NCI-H2029 (cell line): ENCODE measurements at regions not wholly inside any gene's neighbourhood (a gene's known extent, or its start where the extent isn't known, plus 50 kb on each side); places are given as distances from the start of the nearest gene placed in this dataset.

Source experiments
- DNase-seq: peaks from one replicate; lab custom pipeline; 2025; lab: John Stamatoyannopoulos, UW

DNA sequence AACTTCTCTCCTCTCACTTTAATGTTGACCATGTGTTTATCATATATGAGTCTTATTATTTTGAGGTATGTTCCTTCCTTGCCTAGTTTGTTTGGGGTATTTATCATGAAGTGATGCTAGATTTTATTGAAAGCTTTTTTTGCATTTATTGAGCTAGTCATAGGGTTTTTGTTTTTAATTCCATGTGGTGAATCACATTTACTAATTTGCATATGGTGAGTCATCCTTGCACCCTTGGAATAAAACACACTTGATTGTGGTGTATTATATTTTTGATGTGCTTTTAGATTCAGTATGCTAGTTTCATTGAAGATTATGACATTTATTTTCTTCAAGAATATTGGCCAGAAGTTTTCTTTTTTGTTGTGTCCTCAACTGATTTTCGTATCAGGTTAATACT lies 464.6 kb downstream of the PCDH18 start:
- DNase-seq: no peak

DNA sequence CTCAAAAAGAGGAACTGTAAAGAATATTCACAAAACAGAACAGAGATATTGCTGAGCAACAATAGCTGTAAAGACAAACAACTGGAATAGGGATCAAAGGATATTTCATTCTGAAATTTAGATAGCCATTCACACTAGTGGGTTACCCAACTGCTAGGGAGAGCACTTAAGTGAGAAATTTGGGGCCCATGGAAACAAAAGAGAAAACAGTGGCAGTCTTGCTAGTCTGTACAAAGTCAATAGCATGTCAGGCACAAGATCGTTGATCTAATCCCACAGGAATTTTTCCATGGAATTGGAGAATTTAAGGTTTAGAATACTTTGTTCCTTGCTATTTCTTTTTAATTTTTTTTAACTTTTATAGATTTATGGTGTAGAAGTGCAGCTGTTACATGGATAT lies 467.0 kb downstream of the PCDH18 start:
- no peak for DNase-seq

DNA sequence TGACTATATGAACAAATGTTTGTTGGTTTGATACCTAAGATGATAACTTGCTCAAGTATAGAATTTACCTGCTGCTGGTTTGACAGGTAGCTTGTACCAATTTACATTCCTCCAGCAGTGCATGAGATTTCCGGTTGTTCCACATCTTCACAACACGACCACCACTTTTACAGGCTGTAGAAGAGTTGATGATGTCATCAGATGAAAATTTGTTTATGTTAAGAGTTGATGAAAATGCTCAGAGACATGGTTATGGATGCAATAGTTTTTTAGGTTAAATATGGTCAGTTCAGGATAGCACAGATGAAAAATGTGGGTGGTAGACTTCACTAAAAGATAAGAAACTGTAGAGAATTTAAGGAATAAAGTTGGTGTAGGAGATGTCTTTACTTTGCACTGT lies 468.3 kb downstream of the PCDH18 start:
- no peak for DNase-seq

DNA sequence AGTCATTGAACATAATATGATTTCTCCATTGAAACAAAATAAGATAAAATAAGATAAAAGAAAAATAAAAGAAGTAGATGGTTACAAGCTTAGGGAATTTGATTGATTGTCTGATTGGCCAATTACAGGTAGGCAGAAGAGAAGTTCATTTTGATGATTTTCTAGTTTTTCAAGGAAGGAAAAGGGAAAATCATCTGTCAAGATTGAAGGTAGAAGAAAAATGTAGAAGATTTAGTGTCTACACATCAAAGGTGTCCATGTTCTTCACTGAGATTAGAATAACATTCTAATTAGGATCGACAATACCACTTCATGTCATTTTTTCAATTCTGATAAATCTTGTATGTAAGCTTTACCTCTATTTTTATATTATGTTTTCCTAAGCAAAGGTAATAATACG lies 489.1 kb downstream of the PCDH18 start:
- DNase-seq: no peak

DNA sequence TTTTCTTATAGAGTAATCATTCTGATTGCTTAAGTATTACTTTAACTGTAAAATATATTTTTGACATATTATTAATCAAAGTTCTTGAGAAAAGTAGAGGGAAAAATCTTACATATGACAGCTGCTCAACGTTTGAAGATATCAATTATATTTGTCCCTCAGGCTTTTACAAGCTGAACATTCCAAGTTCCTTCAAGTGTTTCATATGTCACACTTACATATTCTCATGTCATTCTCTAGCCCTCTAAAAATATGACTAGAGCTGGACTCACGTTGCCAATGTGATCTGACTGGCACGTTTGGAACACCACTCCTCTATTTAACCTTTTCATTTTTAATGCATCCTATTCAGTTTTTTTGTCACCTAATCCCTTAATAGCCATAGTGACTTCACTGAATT lies 492.9 kb downstream of the PCDH18 start:
- DNase-seq: no peak

DNA sequence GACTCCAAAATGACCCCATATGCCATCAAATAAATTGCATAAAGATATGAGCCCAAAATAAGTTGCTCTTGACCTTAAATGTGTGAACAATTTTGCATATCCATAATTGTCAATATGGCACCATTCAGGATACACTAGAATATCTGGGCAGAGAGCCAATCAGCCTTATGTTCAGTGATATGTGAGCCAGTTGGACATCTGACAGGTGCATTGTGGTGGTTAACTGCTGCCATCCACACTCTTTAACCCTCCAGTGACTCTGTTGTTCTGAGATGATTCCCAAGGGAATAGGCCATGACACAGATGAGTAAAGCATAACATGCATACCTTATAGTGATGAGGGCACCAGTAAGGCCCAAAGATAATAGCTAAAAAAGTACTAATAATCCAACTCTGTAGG lies 500.1 kb downstream of the PCDH18 start:
- peak; percentile 86 for DNase-seq

DNA sequence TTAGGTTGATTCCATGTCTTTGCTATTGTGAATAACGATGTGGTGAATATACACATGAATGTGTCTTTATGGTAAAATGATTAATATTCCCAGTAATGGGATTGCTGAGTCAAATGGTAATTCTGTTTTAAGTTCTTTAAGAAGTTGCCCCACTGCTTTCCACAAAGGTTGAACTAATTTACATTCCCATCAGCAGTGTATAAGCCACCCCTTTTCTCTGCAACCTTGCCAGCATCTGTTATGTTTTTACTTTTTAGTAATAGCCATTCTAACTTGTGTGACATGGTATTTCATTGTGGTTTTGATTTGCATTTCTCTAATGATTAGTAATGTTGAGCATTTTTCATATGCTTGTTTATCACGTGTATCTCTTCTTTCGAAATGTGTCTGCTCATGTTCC lies 503.3 kb downstream of the PCDH18 start:
- DNase-seq: no peak

DNA sequence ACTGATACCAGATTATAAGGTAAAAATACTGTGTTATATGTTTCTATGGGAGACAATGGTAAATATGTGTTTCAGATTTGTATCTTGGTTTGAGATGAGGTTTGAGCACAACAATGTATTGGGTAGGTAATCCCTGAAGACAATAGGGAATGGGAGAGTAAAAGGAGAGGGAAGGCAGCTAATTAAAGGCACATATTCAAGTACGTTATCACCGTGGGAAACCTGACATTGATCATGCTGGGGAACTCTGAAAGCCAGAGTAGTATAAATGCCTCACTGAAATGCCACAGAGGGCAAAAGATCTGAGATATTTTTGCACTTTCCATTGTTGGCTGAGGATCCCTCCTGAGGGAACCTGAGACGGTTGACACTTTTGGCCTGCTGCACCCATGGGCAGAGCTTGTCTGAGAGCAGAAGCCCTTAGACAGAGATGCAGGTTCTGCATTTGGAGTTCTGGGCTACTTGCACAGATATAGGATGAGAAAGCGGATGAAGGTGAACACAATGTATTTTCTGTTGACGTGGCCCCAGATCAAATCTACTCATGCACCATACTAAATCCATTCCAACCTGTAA lies 506.7 kb downstream of the PCDH18 start:
- DNase-seq: no peak

DNA sequence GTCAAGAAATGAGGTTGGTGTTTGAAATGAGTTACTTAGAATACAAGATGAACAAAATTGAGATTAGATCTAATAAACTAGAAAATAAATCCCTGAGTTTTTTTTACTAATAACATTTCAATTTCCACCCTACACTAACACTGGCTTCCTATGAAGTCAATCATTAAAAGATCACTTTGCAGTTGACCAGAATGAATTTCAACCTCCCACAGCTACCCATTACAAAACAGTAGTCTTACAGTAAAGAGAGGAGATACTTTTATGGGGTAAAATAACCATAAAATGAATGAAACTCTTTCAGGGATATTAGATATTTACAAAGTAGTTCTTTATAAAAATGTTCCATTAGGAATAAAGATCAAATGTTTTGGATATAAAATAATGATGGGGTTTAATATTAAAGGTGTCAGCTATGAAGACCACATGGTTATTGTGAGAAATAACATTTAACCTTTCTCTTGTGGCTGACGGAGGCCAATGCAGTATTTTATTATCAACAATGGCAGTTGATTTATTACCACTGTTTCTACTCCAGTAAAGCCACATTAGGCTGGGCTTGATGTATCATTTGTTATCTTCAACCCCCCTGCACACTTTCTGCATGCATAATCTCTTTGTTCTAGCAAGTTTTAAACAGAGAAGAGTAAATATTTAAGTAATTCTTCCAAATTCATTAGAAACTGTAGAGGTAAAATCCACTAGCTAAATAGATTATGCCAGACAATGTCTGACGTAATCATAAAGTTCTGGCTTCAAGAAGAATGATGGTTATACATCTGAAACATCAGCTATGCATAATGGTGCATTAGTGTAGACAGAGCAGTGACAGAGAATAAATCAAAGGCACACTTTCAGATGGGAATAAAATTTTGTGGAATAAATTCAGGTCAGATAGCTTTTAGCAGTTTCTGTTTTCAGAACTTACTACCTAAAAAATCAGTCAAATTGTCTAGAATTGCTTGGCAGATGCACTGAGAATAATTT lies 516.6 kb downstream of the PCDH18 start:
- no peak for DNase-seq

DNA sequence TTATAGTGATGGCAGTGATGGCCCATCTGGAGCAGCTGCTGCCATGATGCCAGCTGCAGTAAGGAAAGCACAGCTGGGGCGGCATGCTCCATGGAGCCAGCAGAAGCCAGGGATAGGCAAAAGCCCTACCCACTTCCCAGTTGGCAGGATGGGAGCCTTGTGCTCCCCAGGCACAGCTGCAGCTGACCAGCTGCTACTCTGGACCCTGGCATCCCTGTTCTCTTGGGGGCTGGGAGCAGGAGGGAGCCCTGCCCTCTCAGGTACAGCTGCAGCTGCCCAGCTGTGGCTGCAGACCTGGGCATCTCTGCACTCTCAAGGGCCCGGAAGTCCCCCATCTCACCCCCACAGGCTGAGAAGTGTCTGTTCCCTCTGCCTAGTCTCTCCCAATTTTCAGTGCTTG lies 531.9 kb downstream of the PCDH18 start:
- DNase-seq: no peak

DNA sequence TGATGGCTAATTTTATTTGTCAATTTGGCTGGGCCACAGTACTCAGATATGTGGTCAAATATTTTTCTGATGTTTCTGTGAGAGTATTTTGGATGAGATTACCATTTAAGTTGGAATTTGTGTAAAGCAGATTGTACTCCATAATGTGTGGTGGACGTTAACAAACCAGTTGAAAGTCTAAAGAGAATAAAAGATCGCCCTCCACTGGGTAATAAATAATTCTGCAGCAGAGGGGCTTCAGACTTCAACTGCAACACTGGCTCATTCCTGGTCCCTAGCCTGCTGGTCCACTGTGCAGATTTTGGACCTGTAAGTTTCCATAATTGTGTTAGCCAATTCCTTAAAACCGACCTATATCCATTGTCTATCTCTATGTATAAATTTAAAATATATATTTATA lies 540.3 kb downstream of the PCDH18 start:
- no peak for DNase-seq

DNA sequence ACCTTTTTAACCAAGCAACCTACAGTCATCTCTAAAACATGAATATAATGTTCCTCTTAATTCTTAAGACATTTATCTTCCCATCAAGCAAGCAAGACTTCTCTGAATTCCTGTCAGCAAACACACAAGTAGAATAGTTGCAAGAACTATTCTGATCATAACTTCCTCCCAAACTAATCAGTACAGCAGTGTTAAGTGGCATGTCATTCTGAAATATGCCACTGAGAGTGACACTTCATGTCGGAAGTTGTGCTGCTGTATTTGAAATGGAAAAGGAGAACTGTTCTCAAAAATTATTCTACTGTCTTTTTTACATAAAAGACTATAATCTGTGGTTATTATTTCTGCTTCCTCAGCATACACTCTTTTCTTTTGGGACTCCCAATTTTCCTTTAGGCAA lies 546.6 kb downstream of the PCDH18 start:
- no peak for DNase-seq

DNA sequence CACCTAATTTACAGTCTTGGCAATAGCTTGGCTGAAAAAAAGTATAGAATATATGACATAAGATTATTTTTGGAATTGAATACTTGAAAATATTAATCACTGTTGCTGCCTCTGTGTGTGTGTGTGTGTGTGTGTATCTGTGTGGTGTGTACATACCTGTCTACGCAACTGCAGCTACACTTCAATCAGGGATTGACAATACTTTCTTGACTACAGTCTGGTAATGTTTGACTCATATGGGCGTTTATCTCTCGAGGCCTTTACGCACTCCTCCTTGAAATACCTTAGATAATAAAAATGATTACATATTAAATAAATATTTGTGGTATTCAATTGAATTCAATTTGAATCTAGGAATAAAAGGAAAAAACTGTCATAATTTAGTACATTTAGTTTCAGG lies 565.2 kb downstream of the PCDH18 start:
- no peak for DNase-seq

DNA sequence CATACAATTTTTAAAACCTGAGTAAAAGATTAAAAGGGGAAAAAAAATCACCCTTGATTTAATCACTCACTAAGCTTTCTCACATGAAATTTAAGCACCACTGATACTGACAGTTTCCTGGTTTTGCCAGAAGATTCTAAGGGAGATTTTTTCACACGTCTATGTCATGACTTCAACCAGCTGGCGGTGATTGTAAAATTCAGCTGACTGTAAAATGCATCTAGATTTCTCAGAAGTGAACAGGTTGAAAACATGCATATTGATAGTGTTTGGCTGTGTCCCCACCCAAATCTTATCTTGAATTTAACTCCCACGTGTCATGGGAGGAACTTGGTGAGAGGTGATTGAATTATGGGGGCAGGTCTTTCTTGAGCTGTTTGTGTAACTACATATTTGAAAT lies 566.8 kb downstream of the PCDH18 start:
- no peak for DNase-seq

DNA sequence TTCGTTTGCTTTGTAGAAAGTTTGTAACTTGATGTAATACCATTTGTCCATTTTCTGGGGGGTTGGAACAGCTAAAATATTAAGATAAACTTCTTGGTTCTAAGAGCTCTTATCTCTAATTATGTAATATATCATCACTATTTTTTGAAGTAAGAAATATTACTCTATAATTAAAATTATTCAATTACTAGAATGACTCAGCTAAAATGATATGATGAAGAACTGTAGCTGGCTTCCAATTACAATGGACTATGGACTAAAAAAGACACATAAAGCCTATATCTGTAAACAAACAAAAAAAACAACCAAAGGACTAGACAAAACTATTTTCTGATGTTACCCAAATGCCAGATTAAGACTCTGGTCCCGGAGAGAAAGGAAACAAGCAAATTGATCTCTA lies 569.4 kb downstream of the PCDH18 start:
- no peak for DNase-seq

DNA sequence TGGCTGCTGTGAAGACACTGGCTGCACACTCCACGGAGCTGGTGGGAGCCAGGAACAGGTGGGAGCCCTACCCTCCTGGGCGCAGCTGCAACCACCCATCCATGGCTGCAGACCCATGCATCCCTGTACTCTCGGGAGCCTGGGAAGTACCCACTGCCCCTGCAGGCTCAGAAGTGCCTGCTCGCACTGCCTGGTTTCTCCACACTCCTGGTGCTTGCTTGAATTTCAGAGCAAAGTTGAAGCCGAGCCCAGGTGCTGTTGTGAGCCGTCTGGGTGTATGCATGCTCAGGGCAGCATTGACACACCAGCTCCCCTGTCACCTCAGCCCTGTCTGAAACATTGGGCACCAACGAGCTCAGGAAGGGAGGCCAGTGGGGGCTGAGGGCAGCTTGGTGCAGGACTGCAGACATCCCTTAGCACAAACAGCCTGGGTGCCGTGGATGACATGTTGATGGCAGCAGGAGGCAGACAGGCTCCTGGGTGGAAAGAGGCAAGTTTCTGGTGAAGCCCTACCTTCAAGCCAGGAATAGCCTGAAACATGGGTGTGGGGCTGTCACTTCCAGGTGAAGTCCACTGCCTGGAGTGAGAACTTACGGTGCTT lies 585.9 kb downstream of the PCDH18 start:
- DNase-seq: no peak

DNA sequence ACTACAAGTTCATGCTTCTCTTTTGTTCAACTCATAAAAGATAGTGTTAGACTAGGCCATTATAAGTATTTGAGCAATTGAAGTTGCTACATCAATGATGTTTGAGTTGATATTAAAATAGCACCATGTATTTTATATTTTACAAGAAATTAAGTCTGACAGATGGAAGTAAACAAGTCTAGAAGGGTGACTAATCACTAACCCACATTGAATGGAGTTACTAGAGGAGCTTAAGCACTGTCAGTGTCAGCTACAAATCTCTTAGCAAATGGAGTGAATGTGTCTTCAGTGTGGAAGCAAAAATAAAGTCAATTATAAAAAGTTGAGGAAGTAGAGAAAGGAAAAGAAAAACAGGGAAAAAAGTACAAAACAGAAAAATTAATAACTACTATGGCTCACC lies 592.5 kb downstream of the PCDH18 start:
- no peak for DNase-seq

DNA sequence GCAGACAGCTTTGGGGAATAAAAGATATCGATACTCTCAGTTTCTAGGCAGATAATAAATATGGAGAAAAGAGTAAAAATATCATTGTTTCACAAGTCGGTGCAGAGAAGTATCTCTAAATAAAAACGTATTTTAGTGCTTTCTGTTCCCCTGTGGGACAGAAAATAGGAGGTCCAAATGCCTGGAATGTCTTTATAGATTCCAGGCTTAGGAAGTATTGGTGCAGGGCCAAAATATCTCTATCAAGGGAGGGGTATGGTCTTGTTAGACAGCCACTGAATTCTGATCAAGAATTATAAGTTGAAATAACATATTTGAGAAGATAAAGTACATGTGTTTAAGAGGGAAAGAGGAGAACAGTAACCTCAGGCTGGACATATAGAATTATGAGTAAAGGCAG lies 596.4 kb downstream of the PCDH18 start:
- DNase-seq: no peak

DNA sequence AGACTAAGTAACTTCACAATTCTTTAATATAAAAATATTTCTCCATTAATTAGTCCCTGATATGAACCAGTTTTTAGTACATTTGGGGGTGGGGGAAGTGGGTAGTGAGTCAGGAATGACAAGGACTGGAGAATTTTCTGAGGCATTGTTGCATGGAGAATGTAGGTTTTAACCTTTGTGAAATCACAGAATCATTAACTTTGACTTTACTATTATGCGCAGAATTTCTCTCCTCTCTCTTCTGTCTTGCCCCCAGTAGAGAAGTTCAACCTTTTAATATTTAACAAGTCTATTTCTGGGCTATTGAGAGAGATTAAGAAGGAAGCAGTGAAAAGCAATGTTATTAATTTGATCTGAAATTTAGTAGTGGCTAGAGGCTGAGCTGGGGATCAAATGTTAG lies 597.0 kb downstream of the PCDH18 start:
- DNase-seq: no peak

DNA sequence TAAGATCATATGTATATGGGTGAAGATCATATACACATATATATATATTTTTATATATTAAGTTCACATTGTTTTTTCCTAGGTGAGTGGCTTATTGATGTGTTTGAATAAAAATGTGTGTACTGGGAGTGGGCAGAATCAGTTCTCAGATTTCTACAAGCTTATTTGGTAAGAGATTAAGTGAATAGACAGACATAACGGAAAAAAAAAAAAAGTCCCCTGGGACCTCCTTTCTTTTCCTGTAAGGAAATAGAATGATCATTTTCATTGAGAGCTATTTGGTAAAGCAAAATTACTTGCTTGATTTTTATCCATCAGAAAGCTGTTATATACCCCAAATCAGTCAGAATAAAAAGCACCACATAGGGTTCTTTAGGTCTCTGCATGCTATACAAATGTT lies 597.7 kb downstream of the PCDH18 start:
- DNase-seq: no peak

DNA sequence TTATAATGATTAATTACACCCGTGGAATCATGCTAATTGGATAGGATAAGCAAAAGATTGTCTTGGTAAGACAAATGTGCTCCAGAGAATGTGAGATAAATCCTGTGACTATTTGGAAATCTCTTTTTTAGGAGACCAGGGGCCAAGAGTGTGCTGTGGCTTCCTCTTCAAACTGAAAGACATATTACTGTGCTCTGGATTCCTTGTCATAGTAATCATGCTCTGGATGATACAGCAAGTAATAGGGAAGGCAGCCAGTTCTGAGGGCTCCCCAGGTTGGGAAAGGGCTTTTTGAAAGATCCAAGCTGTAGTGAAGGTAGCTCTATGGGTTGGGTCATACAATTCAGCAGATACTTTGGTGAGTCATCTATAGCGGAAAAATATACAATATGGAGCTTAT lies 600.5 kb downstream of the PCDH18 start:
- DNase-seq: no peak

DNA sequence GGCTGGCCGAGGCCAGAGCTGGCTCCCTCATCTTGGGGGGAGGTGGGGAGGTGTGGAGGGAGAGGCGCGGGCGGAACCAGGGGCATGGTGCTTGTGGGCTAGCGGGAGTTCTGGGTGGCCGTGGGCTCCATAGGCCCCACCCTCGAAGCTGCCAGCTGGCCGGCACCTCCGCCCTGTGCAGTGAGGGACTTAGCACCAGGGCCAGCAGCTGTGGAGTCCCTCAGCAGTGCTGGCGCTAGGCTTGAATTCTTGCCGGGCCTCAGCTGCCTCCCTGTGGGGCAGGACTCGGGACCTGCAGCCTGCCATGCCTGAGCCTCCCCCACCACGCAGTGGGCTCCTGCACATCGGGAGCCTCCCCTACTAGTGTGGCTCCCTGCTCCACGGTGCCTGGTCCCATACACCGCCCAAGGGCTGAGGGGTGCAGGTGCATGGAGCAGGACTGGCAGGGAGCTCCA lies 603.3 kb downstream of the PCDH18 start:
- DNase-seq: no peak

DNA sequence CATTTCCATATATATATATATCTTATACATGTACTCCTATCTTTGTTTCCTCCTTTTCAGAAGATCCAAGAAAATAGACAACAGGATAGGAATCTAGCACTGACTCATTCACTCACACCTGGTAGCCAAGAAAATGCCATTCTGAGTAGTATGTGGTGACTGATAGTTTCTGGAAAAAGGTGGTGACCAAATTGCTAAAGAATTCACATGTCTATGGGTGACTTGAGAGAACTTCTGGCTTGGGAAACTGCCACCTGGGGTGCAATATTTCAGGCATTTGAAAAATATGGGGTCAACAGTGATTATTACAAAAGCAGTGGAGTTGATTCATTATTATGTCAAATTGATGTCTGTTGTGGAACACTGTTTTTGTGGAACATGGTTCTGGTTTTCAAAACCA lies 605.1 kb downstream of the PCDH18 start:
- no peak for DNase-seq
